Neural progenitor cell (in vitro differentiated cells): ENCODE measurements at regions not wholly inside any gene's neighbourhood (a gene's known extent, or its start where the extent isn't known, plus 50 kb on each side); places are given as distances from the start of the nearest gene placed in this dataset.
A peak's percentile ranks its signal among the peaks of the same experiment; 100 is the strongest.

Source experiments
- DNase-seq: peaks from one replicate; pipeline ENCODE4 v3.0.0-alpha.2; 2016; ENCODE audit warnings: low spot score
- H2AFZ ChIP-seq: fragments of 200-600 bp; sonication (generic); replicated peaks from 2 replicates; pipeline ENCODE4 v1.6.1; 2016; ENCODE audit warnings: antibody characterized with exemption
- H3F3A ChIP-seq: fragments of 200-600 bp; sonication (generic); 2 replicates; pipeline ENCODE4 v1.6.1; 2016; ENCODE audit warnings: antibody characterized with exemption, low read depth
- H3K27ac ChIP-seq: fragments of 200-600 bp; sonication (generic); 2 replicates; pipeline ENCODE4 v1.5.1; 2016; ENCODE audit warnings: mild to moderate bottlenecking
- H3K27me3 ChIP-seq: fragments of 200-600 bp; sonication (generic); 2 replicates; pipeline ENCODE4 v1.6.1; 2016; ENCODE audit warnings: mild to moderate bottlenecking, moderate library complexity
- H3K36me3 ChIP-seq: fragments of 200-600 bp; sonication (generic); 2 replicates; pipeline ENCODE4 v1.5.1; 2016
- H3K4me1 ChIP-seq: fragments of 200-600 bp; sonication (generic); 2 replicates; pipeline ENCODE4 v1.6.1; 2016; ENCODE audit warnings: mixed run types
- H3K4me2 ChIP-seq: fragments of 200-600 bp; sonication (generic); 2 replicates; pipeline ENCODE4 v1.6.1; 2016
- H3K4me3 ChIP-seq: fragments of 200-600 bp; sonication (generic); 2 replicates; pipeline ENCODE4 v1.5.1; 2016
- H3K79me2 ChIP-seq: fragments of 200-600 bp; sonication (generic); 2 replicates; pipeline ENCODE4 v1.6.1; 2016; ENCODE audit warnings: low read depth
- H3K9ac ChIP-seq: fragments of 200-600 bp; sonication (generic); 2 replicates; pipeline ENCODE4 v1.6.1; 2016
- H3K9me3 ChIP-seq: fragments of 200-600 bp; sonication (generic); 2 replicates; pipeline ENCODE4 v1.5.1; 2016; ENCODE audit warnings: low read depth
- H4K20me1 ChIP-seq: fragments of 200-600 bp; sonication (generic); 2 replicates; pipeline ENCODE4 v1.6.1; 2016; ENCODE audit warnings: low read depth
- H3K27ac Mint-ChIP-seq: 3 replicates; pipeline ENCODE4 v1.8.0; 2021; ENCODE audit warnings: mixed read lengths
- H3K27me3 Mint-ChIP-seq: 2 replicates; pipeline ENCODE4 v1.8.0; 2022; ENCODE audit warnings: low read depth, mild to moderate bottlenecking, inconsistent platforms, moderate library complexity, mixed read lengths; ENCODE audit not compliant: insufficient read depth
- H3K36me3 Mint-ChIP-seq: 3 replicates; pipeline ENCODE4 v1.8.0; 2021; ENCODE audit warnings: mixed read lengths
- H3K4me1 Mint-ChIP-seq: 3 replicates; pipeline ENCODE4 v1.8.0; 2021; ENCODE audit warnings: mixed read lengths
- H3K4me3 Mint-ChIP-seq: 3 replicates; pipeline ENCODE4 v1.8.0; 2021; ENCODE audit warnings: mild to moderate bottlenecking, moderate library complexity, mixed read lengths
- H3K9me3 Mint-ChIP-seq: 3 replicates; pipeline ENCODE4 v1.8.0; 2020; ENCODE audit warnings: mixed read lengths
- EZH2 ChIP-seq: fragments of 200-600 bp; sonication (generic); IDR thresholded peaks from 2 replicates; pipeline ENCODE4 v1.6.1; 2017; ENCODE audit warnings: antibody characterized with exemption, mild to moderate bottlenecking, moderate library complexity
- EZH2phosphoT487 ChIP-seq: fragments of 200-600 bp; sonication (generic); IDR thresholded peaks from 2 replicates; pipeline ENCODE4 v1.6.1; 2017; ENCODE audit warnings: antibody characterized with exemption
- TF ChIP-seq, protein P1 (sequence below): fragments of 200-600 bp; sonication (generic); IDR thresholded peaks from 2 replicates; pipeline ENCODE4 v1.5.1; 2017; ENCODE audit warnings: antibody characterized with exemption, mild to moderate bottlenecking

DNA sequence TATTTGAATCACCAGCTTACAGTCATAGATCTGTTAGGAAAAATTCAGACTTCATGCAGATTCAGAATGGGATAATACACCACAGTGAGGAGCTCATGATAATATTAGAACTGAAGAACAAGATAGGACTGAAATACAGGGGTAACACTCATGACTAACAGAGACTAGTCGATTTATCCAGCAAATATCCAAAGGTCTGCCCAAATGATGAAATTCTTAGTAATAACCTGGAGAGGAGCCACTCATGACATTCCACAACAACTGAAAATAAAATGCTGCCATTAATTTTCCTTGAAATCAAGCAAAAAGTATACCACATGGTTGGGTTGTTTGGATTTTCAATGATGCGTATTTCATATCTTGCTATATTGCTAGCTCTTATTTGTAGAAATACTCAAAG is 903.7 kb upstream of the ADGRL3 start:
- no peaks in the 10 kb centered on the region for H3K27me3 Mint-ChIP-seq
- Histone ChIP-seq H2AFZ (no peak overlapping the region), H3K79me2 (no peaks in the 10 kb centered on the region)

DNA sequence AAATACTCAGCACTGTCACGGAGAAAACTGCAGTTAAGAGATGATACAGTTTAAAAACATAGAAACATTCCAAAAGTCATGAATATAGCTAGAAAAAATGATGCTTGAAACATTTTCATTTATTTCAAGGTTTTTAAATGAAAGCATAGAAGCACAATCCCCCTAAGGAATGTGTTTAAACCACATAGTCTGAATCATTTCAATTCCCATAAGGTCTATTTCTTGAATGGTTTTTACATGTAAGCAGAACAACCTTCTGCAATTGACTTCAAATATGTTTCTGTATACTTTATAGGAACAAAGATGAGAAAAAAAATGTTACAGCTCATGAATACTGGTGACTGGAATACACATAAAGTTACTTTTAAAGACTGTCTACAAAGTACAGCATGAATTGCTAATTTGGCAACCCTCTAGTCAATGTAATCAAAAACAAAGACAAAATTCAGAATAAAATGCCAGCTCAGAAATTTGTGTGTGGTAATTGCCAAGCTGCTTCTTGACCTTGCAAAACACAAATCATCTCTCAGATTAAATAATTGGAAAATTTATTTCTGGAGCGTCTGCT is 886.4 kb upstream of the ADGRL3 start:
- no peak overlapping the region for H2AFZ ChIP-seq
- H3K9me3 ChIP-seq: no peaks in the 10 kb centered on the region
- no peaks in the 10 kb centered on the region for H3K36me3 ChIP-seq
- peaks cover 3% of the 10 kb centered on the region for H3K4me1 Mint-ChIP-seq
- H3K4me3 ChIP-seq: no peak overlapping the region
- TF ChIP-seq EZH2phosphoT487: no peak
- no peak for DNase-seq
- H3K4me2 ChIP-seq: no peak overlapping the region
- H3K27me3 Mint-ChIP-seq: peaks cover 2% of the 10 kb centered on the region
- no peaks in the 10 kb centered on the region for H3K79me2 ChIP-seq
- H3K27ac ChIP-seq: no peak overlapping the region
- H3F3A ChIP-seq: no peaks in the 10 kb centered on the region
- H3K36me3 Mint-ChIP-seq: no peaks in the 10 kb centered on the region
- H3K9ac ChIP-seq: no peak overlapping the region
- H3K27me3 ChIP-seq: no peaks in the 10 kb centered on the region
- no peaks in the 10 kb centered on the region for H3K9me3 Mint-ChIP-seq
- no peaks in the 10 kb centered on the region for H3K4me1 ChIP-seq
- no peak overlapping the region for H3K27ac Mint-ChIP-seq
- H4K20me1 ChIP-seq: no peaks in the 10 kb centered on the region
- H3K4me3 Mint-ChIP-seq: no peak overlapping the region

More for the DNA sequence above, 903.7 kb upstream of the ADGRL3 start:
- Histone ChIP-seq H3K9me3 (no peaks in the 10 kb centered on the region), H3K27me3 (no peaks in the 10 kb centered on the region), H3K4me1 (no peaks in the 10 kb centered on the region), H3K27ac (no peak overlapping the region), H3K4me2 (no peak overlapping the region), H3F3A (no peaks in the 10 kb centered on the region), H3K9ac (no peak overlapping the region), H4K20me1 (no peaks in the 10 kb centered on the region), H3K36me3 (no peaks in the 10 kb centered on the region), H3K4me3 (no peak overlapping the region)
- no peaks in the 10 kb centered on the region for H3K36me3 Mint-ChIP-seq
- H3K9me3 Mint-ChIP-seq: no peaks in the 10 kb centered on the region
- no peak overlapping the region for H3K27ac Mint-ChIP-seq
- H3K4me1 Mint-ChIP-seq: no peaks in the 10 kb centered on the region
- TF ChIP-seq EZH2phosphoT487 (no peak), EZH2 (no peak)
- TF ChIP-seq, protein P1, sequence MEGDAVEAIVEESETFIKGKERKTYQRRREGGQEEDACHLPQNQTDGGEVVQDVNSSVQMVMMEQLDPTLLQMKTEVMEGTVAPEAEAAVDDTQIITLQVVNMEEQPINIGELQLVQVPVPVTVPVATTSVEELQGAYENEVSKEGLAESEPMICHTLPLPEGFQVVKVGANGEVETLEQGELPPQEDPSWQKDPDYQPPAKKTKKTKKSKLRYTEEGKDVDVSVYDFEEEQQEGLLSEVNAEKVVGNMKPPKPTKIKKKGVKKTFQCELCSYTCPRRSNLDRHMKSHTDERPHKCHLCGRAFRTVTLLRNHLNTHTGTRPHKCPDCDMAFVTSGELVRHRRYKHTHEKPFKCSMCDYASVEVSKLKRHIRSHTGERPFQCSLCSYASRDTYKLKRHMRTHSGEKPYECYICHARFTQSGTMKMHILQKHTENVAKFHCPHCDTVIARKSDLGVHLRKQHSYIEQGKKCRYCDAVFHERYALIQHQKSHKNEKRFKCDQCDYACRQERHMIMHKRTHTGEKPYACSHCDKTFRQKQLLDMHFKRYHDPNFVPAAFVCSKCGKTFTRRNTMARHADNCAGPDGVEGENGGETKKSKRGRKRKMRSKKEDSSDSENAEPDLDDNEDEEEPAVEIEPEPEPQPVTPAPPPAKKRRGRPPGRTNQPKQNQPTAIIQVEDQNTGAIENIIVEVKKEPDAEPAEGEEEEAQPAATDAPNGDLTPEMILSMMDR: no peak
- DNase-seq: no peak
- no peak overlapping the region for H3K4me3 Mint-ChIP-seq

DNA sequence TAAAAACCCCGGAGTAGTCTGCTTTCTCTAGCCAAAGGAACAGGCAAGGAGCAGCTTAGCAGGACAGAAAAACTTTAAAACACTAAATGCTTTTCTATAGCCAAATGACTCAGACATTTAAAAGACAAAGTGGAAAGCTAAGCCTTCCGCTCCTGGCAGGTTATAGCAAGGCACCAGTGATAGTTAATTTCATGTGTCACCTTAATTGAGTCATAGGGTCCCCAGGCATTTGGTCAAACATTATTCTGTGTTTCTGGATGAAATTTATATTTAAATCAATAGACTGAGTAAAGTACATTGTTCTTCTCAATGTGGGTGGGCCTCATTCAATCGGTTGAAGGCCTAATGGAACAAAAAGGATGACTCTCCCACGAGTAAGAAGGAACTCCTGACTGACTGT is 885.7 kb upstream of the ADGRL3 start:
- Mint-ChIP-seq H3K4me3 (no peak overlapping the region), H3K4me1 (peaks cover 3% of the 10 kb centered on the region), H3K36me3 (no peaks in the 10 kb centered on the region), H3K27ac (peak overlapping the region; percentile 59), H3K9me3 (no peaks in the 10 kb centered on the region), H3K27me3 (peaks cover under 1% of the 10 kb centered on the region)
- Histone ChIP-seq H3K4me1 (no peaks in the 10 kb centered on the region), H3K79me2 (no peaks in the 10 kb centered on the region), H4K20me1 (no peaks in the 10 kb centered on the region), H2AFZ (no peak overlapping the region), H3K27me3 (no peaks in the 10 kb centered on the region), H3K9ac (no peak overlapping the region), H3K36me3 (no peaks in the 10 kb centered on the region), H3K9me3 (no peaks in the 10 kb centered on the region), H3K4me2 (no peak overlapping the region), H3K27ac (no peak overlapping the region), H3F3A (no peaks in the 10 kb centered on the region), H3K4me3 (no peak overlapping the region)
- TF ChIP-seq, protein P1: no peak
- no peak for TF ChIP-seq EZH2phosphoT487
- TF ChIP-seq EZH2: no peak
- no peak for DNase-seq

DNA sequence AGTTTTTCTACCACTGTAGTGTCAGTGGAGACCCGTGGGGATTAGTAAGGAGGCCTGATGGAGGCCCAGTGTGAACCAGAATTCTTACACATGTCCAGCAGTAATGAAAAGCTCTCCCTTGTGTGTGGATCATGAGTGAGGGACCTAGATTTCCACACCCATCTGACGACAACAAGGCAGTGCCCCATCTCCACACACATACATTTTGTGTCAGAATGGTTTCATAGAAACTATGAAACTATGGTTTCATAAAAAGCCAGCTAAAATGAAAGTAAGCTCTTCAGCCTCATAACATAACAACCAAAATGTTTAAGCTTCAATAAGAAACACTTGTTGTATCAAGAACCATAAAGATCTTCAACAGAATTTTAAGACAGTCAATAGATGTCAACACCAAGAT is 884.5 kb upstream of the ADGRL3 start:
- H3K4me1 Mint-ChIP-seq: peaks cover 3% of the 10 kb centered on the region
- H3K4me3 Mint-ChIP-seq: no peak overlapping the region
- Histone ChIP-seq H3K9ac (no peak overlapping the region), H3K4me3 (no peak overlapping the region), H3F3A (no peaks in the 10 kb centered on the region), H2AFZ (no peak overlapping the region), H3K9me3 (no peaks in the 10 kb centered on the region), H3K79me2 (no peaks in the 10 kb centered on the region), H3K4me1 (no peaks in the 10 kb centered on the region), H3K4me2 (no peak overlapping the region), H3K36me3 (no peaks in the 10 kb centered on the region), H4K20me1 (no peaks in the 10 kb centered on the region), H3K27me3 (no peaks in the 10 kb centered on the region), H3K27ac (no peak overlapping the region)
- no peak for DNase-seq
- H3K27ac Mint-ChIP-seq: no peak overlapping the region
- no peaks in the 10 kb centered on the region for H3K27me3 Mint-ChIP-seq
- no peaks in the 10 kb centered on the region for H3K36me3 Mint-ChIP-seq
- H3K9me3 Mint-ChIP-seq: no peaks in the 10 kb centered on the region
- TF ChIP-seq EZH2: no peak
- TF ChIP-seq, protein P1: no peak
- TF ChIP-seq EZH2phosphoT487: no peak
